Stimulated activated CD8-positive, alpha-beta memory T cell treated with anti-CD3 and anti-CD28 coated beads, Interleukin-15, amount 100 ng/mL, for 4 hours (primary cell): ENCODE measurements at regions not wholly inside any gene's neighbourhood (a gene's known extent, or its start where the extent isn't known, plus 50 kb on each side); places are given as distances from the start of the nearest gene placed in this dataset.
"Not testable (repeated sequence)": the region's sequence is repeated elsewhere in the genome, so short reads cannot be mapped to it uniquely, and the experiment has no call there.

Experiments
- DNase-seq, 2 donors: peaks; one replicate each; pipeline ENCODE4 v3.0.0-alpha.2; 2020; ENCODE audit warnings: low read depth in 2 of 2

DNA sequence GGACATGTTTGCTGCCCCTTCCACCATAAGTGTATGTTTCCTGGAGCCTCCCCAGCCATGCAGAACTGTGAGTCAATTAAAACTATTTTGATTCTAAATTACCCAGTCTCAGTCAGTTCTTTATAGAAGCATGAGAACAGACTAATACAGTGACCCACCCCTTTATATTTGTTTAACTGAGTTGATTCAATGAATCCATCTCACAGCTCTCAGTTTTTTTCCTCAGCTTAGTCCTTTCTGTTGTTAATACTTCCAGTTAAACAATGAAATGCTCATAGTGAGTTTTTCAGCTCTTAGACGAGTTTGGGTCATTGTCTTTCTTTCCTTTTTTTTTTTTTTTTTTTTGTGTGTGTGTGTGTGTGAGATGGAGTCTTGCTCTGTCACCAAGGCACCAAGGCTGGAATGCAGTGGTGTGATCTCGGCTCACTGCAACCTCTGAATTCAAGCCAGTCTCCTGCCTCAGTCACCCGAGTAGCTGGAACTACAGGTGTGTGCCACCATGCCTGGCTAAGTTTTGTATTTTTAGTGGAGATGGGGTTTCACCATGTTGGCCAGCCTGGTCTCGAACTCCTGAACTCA lies 627.4 kb downstream of the SPATA31A7 start:
- DNase-seq, result not testable (repeated sequence)

DNA sequence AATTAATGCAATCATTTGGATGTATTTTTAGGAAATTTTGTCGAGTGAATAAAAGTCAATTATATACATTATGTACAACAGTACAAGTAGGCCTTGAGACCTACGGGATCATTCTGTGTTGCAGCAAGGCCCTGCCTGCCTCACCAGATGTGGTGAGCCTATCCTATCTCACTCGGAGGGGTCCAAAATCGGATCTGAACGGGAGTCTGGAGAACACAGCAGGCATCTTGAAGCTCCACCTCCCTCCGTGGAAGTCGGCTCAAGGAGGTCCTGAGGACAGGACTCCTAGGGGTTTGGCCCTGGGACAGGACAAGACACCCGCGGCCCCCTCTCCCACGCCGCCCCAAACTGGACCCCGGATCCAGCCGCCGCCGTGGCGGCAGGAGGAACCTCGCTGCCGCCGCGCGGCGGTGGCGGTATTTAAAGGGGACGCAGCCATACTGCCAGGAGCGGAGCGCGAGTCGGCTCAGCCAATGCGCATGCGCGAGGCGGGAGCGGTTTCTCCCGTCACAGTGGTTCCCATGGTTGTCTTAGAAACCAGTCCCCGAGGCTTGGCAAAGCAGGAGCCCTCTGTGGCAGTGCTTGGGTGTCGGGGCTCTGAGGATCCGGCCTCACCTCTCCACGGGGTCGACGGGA lies 663.9 kb downstream of the SPATA31A7 start:
- peak; percentile 74 to 87 for DNase-seq

DNA sequence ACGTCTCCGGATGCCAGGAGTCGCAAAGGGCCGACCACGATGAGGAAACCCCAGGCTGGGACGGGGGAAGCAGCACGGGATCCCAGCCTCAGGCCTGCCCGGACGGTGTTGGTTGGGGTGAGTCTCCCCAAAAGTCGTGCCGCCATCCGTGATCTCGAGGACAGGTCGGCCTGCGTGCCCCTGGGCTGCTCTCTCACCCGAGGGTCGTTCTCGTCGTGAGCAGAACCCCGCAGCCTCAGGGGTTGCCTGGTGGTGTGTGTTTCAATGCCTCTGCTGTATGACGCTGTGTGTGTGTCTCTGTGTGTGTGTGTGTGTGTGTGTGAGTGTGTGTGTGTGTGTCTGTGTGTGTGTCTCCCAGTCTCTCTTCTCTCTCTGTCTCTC lies 664.4 kb downstream of the SPATA31A7 start:
- not testable (repeated sequence) for DNase-seq

DNA sequence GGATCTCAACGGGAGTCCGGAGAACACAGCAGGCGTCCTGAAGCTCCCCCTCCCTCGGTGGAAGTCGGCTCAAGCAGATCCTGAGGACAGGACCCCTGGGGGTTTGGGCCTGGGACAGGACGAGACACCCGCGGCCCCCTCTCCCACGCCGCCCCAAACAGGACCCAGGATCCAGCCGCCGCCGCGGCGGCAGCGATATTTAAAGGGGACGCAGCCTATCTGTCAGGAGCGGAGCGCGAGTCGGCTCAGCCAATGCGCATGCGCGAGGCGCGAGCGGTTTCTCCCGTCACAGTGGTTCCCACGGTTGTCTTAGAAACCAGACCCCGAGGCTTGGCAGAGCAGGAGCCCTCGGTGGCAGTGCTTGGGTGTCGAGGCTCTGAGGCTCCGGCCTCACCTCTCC lies 666.4 kb downstream of the SPATA31A7 start:
- DNase-seq, result not testable (repeated sequence)

DNA sequence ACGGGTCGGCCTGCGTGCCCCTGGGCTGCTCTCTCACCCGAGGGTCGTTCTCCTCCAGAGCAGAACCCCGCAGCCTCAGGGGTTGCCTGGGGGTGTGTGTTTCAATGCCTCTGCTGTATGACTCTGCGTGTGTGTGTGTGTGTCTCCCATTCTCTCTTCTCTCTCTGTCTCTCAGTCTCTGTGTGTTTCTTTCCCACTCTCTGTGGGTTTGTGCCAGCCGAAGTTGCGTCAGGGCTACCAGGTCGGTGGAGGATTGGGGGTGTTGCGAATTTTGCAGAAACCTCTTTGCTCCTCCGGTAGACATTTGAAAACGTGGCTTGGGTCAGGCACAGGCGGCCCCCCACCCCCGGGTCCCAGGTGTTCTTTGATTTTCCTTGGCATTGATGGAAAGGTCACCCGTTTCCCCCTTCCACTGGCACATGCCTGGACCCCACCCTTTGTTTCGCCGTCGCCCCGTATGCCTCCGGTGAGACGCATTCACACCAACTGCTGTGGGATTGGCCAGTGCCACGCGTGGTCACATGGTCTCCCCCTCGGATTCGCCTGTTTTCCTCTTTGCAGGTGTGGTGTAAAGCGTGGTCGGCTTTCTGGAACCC lies 667.1 kb downstream of the SPATA31A7 start:
- DNase-seq, result not testable (repeated sequence)

DNA sequence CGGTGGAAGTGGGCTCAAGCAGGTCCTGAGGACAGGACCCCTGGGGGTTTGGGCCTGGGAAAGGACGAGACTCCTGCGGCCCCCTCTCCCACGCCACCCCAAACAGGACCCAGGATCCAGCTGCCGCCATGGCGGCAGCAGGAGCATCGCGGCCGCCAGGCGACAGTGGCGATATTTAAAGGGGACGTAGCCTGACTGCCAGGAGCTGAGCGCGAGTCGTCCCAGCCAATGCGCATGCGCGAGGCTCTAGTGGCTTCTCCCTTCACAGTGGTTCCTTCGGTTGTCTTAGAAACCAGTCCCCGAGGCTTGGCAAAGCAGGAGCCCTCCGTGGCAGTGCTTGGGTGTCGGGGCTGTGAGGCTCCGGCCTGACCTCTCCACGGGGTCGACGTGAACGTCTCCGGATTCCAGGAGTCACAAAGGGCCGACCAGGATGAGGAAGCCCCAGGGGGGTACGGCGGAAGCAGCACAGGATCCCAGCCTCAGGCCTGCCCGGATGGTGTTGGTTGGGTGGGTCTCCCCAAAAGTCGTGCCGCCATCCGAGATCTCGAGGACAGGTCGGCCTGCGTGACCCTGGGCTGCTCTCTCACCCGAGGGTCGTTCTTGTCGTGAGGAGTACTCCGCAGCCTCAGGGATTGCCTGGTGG lies 668.0 kb downstream of the SPATA31A7 start:
- not testable (repeated sequence) for DNase-seq

DNA sequence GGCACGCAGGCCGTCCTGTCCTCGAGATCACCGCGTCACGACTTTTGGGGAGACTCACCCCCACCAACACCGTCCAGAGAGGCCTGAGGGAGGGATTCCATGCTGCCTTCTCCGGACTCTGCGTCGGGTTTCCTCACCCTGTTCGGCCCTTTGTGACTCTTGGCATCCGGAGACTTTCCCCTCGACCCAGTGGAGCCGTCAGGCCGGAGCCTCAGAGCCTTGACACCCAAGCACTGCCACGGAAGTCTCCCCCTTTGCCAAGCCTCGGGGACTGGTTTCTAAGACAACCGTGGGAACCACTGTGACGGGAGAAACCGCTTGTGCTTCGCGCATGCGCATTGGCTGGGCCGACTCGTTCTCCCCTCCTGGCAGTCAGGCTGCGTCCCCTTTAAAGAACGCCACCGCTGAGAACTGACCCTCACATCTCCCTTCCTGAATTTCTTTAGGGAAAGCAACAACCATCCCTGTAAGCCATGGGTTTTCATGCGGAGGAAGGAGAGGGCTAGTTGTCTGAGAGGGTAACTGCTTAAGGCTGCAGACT lies 672.7 kb downstream of the SPATA31A7 start:
- peak; percentile 49 to 61 for DNase-seq

DNA sequence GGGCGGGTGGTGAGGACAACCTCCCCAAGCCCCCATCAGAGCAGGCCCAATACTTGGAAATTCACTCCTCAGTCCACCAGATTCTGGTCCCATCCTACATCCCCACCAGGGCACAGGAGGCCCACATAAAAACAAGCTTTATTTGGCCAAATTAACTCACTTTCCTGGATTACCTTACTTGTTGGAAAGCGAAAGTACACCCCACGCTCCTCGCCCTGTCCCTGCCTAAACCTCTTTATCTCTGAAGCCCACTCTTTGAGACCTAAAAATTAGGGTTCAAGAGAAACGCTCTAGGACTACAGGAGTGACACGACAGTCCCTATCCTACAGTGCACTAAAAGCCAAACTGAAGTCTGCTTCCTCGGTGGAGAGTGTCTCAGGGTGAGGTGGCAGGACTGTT lies 674.6 kb downstream of the SPATA31A7 start:
- not testable (repeated sequence) for DNase-seq

DNA sequence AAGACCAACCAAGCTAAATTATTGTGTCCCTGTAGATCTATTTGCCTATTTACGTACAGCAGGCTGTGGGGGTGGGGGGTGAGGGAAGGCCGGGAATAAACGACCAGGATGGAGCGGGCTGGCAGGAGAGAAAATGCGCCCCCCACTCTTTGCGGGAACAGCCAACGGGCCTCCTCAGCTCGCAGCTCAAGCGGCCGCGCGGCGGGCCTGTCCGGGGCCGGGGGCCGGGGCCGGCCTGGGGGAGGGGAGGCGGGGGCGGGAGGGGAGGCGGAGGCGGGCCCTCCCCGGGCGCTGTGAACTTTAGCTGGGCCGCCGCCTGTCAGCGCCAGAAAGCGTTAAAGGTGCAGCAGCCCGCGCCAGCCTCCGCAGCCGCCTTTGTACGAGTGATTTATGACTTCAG lies 679.1 kb downstream of the SPATA31A7 start:
- not testable (repeated sequence) for DNase-seq

DNA sequence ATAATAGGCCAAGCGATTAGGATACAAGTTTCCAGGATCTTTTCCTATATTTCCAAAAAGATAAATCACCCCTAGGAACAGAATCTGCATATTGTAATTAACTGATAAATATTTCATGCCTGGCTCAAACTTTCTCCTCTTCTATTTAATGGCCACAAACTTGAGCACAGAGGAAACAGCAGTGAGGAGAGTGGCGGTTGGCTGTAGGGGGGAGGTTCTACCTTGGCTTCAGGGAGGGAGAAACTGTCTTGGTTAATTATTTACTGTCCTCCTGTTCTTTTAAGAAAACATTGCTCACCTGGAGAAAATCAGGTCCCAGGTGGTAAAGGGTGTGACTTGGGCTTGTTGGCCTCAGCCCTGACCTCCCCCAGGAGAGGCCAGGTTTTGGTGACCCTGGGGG lies 682.5 kb downstream of the SPATA31A7 start:
- DNase-seq, result not testable (repeated sequence)
